ENCODE measurements at regions not wholly inside any gene's neighbourhood (a gene's known extent, or its start where the extent isn't known, plus 50 kb on each side); places are given as distances from the start of the nearest gene placed in this dataset.

DNA sequence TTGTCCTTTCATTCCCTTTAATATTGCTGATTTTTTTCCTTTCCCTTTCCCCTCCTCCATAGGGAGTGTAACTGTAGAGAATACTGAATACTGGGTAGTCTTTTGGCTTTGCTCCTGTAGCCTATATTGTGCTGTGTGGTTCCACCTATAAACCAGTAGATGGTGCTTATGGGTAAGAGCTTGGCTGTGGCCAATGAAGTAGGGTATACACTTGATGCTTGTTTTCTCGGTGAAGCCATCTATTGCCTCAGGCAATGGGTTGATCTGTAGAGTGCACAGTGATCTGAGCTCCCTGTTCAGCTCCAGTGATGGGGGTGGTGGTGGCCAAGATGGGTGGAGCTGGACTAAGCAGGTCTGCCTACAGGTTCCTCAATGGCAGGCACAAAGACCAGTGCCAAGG is 203.3 kb upstream of the IMPG1 start:
- H3K4me1 ChIP-seq (ENCODE audit: insufficient read depth) = no peaks in the 10 kb centered on the region
- no peak for TF ChIP-seq POLR2A (IDR thresholded peaks at IDR 0.05)
- TF ChIP-seq EP300 (IDR thresholded peaks at IDR 0.05) = no peak
- TF ChIP-seq, protein P1, sequence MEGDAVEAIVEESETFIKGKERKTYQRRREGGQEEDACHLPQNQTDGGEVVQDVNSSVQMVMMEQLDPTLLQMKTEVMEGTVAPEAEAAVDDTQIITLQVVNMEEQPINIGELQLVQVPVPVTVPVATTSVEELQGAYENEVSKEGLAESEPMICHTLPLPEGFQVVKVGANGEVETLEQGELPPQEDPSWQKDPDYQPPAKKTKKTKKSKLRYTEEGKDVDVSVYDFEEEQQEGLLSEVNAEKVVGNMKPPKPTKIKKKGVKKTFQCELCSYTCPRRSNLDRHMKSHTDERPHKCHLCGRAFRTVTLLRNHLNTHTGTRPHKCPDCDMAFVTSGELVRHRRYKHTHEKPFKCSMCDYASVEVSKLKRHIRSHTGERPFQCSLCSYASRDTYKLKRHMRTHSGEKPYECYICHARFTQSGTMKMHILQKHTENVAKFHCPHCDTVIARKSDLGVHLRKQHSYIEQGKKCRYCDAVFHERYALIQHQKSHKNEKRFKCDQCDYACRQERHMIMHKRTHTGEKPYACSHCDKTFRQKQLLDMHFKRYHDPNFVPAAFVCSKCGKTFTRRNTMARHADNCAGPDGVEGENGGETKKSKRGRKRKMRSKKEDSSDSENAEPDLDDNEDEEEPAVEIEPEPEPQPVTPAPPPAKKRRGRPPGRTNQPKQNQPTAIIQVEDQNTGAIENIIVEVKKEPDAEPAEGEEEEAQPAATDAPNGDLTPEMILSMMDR (IDR thresholded peaks at IDR 0.05) = no peak
- H3K9me3 ChIP-seq = no peaks in the 10 kb centered on the region
- no peak overlapping the region for H3K4me3 ChIP-seq
- no peak overlapping the region for H3K27ac ChIP-seq
- no peaks in the 10 kb centered on the region for H3K27me3 ChIP-seq
- DNase-seq = no peak
- no peaks in the 10 kb centered on the region for H3K36me3 ChIP-seq
- intact Hi-C loops (cut with DNase I) = no loop called here
- 71 to 90% (median 86%) methylated on average over 1 of the region's 1 CpG for WGBS, 3 donors

DNA sequence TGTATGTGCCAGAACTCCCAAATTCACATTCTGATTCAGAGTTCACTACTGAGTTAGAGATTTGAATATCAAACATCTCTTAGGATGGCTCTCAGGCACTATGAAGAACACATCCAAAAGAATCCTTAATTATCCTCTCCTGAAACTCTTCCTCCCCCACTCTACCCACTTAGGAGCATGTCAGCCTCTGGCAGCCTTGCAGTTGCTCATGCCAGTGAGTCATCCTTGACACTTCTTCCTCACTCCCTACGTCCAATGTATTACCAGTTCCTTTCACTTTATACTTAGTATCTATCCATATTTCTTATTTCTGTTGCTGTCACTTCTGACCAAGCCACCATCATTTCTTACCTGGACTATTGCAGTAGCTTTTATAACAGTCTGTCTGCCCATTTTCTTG is 192.0 kb upstream of the IMPG1 start:
- Histone ChIP-seq H3K27me3 (no peaks in the 10 kb centered on the region), H3K4me3 (no peak overlapping the region), H3K4me1 (ENCODE audit: insufficient read depth) (no peaks in the 10 kb centered on the region), H3K36me3 (no peaks in the 10 kb centered on the region), H3K27ac (no peak overlapping the region), H3K9me3 (no peaks in the 10 kb centered on the region)
- intact Hi-C loops (cut with DNase I) = no loop called here
- no peak for TF ChIP-seq EP300 (IDR thresholded peaks at IDR 0.05)
- TF ChIP-seq POLR2A (IDR thresholded peaks at IDR 0.05) = no peak
- TF ChIP-seq, protein P1 (IDR thresholded peaks at IDR 0.05) = no peak
- no peak for DNase-seq
- WGBS, 3 donors = 21 to 59% (median 42%) methylated on average over 1 of the region's 1 CpG

DNA sequence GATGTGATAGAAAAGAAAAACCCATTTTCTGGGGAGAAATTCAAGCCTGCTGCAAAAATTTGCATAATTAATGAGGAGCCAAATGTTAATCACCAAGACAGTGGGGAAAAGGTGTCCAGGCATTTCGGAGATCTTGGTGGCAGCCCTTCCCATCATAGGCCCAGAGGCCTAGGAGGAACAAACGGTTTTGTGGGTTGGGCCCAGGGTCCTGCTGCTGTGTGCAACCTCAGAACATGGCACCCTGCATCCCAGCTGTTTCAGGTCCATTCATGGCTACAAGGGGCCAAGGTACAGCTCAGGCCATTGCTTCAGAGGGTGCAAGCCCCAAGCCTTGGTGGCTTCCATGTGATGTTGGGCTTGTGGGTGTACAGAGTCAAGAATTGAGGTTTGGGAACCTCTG is 189.8 kb upstream of the IMPG1 start:
- intact Hi-C loops (cut with DNase I) = no loop called here
- no peak for DNase-seq
- Histone ChIP-seq H3K36me3 (no peaks in the 10 kb centered on the region), H3K27ac (no peak overlapping the region), H3K27me3 (no peaks in the 10 kb centered on the region), H3K4me3 (no peak overlapping the region), H3K4me1 (ENCODE audit: insufficient read depth) (no peaks in the 10 kb centered on the region), H3K9me3 (no peaks in the 10 kb centered on the region)
- WGBS, 3 donors = 53 to 66% (median 59%) methylated on average over 2 of the region's 2 CpGs
- TF ChIP-seq, protein P1 (IDR thresholded peaks at IDR 0.05) = no peak
- TF ChIP-seq EP300 (IDR thresholded peaks at IDR 0.05) (no peak), POLR2A (IDR thresholded peaks at IDR 0.05) (no peak)

DNA sequence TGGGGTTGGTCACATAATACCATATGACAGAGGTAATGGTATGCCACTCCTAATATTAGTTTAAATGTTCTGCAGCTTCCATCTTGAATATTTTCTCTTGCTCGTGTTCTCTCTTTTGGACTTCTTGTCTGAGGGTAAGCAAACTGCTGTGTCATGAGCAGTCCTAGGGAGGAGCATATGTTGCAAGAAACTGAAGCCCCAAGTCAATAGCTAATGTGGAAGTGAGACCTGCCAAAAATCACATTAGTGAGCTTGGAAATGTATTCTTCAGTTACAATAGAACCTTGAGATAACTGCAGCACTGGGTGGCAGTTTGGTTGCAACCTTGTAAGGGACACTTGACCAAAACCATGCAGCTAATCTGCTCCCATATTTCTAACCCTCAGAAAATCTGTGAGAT is 178.2 kb upstream of the IMPG1 start:
- WGBS, 3 donors = 68 to 79% (median 69%) methylated on average over 1 of the region's 1 CpG
- DNase-seq = no peak
- Histone ChIP-seq H3K9me3 (no peaks in the 10 kb centered on the region), H3K4me1 (ENCODE audit: insufficient read depth) (no peaks in the 10 kb centered on the region), H3K36me3 (no peaks in the 10 kb centered on the region), H3K27ac (no peak overlapping the region), H3K4me3 (no peak overlapping the region), H3K27me3 (no peaks in the 10 kb centered on the region)
- intact Hi-C loops (cut with DNase I) = no loop called here
- TF ChIP-seq, protein P1 (IDR thresholded peaks at IDR 0.05) = no peak
- TF ChIP-seq POLR2A (IDR thresholded peaks at IDR 0.05) = no peak
- TF ChIP-seq EP300 (IDR thresholded peaks at IDR 0.05) = no peak

DNA sequence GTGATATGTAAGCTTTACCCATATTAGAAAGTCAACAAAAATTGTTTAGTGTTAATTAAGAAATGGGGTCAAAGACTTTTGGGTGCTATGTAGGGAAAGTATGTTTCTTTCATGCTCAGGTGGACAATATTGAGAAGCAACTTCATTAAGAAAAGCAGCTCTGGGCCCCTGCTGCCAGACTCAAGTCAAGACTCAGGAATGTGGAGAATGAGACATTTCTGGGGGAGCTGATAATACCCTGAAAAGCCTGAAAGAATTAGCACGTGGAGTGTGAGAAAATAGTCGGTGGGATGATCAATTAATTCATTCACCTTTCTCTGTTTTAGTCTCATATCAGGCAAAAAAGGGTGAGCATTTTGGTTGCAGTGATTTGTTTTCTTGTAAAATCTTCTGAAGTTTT is 175.1 kb upstream of the IMPG1 start:
- DNase-seq = no peak
- H3K27me3 ChIP-seq = no peaks in the 10 kb centered on the region
- 8 to 13% (median 10%) methylated on average over 2 of the region's 2 CpGs for WGBS, 3 donors

More for the DNA sequence above, 175.1 kb upstream of the IMPG1 start:
- TF ChIP-seq, protein P1 (IDR thresholded peaks at IDR 0.05) = no peak
- TF ChIP-seq POLR2A (IDR thresholded peaks at IDR 0.05) (no peak), EP300 (IDR thresholded peaks at IDR 0.05) (no peak)
- H3K36me3 ChIP-seq = no peaks in the 10 kb centered on the region
- H3K27ac ChIP-seq = no peak overlapping the region
- intact Hi-C loops (cut with DNase I) = no loop called here
- H3K9me3 ChIP-seq = no peaks in the 10 kb centered on the region
- no peak overlapping the region for H3K4me3 ChIP-seq
- no peaks in the 10 kb centered on the region for H3K4me1 ChIP-seq (ENCODE audit: insufficient read depth)

Measured in ovary (tissue), 7 donors.